Gastroesophageal sphincter (tissue), 4 donors: ENCODE measurements at regions not wholly inside any gene's neighbourhood (a gene's known extent, or its start where the extent isn't known, plus 50 kb on each side); places are given as distances from the start of the nearest gene placed in this dataset.

Experiments used
- ATAC-seq: fragments of 150-250 bp; one replicate; pipeline ENCODE4 v1.9.1; 2016; ENCODE audit warnings: mild to moderate bottlenecking, moderate library complexity
- H3K27ac ChIP-seq, 4 donors: fragments of 200-600 bp; sonication (generic) in 3 of 4; 1 replicate in 3 of 4; 2 replicates in 1 of 4; pipeline ENCODE4 v1.5.1; 2016 to 2019
- H3K27me3 ChIP-seq: fragments of 200-600 bp; sonication (generic); one replicate; pipeline ENCODE4 v1.5.1; 2019
- H3K36me3 ChIP-seq, 2 donors: fragments of 200-600 bp; sonication (generic); one replicate each; pipeline ENCODE4 v1.5.1; 2019; ENCODE audit warnings: control low read depth in 1 of 2
- H3K4me1 ChIP-seq, 3 donors: fragments of 200-600 bp; sonication (generic); 1 replicate in 2 of 3; 2 replicates in 1 of 3; pipeline ENCODE4 v1.5.1; 2016 to 2019; ENCODE audit warnings: control low read depth in 2 of 3
- H3K4me3 ChIP-seq, 2 donors: fragments of 200-600 bp; sonication (generic); one replicate each; pipeline ENCODE4 v1.5.1; 2019; ENCODE audit warnings: mild to moderate bottlenecking in 1 of 2, moderate library complexity in 1 of 2
- H3K9me3 ChIP-seq, 3 donors: fragments of 200-600 bp; sonication (generic); one replicate each; pipeline ENCODE4 v1.5.1; 2017 to 2019; ENCODE audit warnings: control low read depth in 2 of 3
- CTCF ChIP-seq, 4 experiments: fragments of 200-600 bp in 2 of 4; fragments of 450-650 bp in 2 of 4; sonication (generic) in 1 of 4; IDR thresholded peaks; one replicate each; pipeline ENCODE4 v1.5.1; 2017 to 2019; ENCODE audit warnings: antibody characterized with exemption in 4 of 4, mild to moderate bottlenecking in 2 of 4, moderate library complexity in 2 of 4
- EP300 ChIP-seq: sonication (generic); formaldehyde crosslinking; IDR thresholded peaks from one replicate; pipeline ENCODE4 v1.6.1; 2017; ENCODE audit warnings: antibody characterized with exemption, mild to moderate bottlenecking
- POLR2A ChIP-seq, 2 donors: fragments of 450-650 bp; IDR thresholded peaks; one replicate each; pipeline ENCODE4 v1.6.1; 2017; ENCODE audit warnings: antibody characterized with exemption in 2 of 2, mild to moderate bottlenecking in 2 of 2, moderate library complexity in 1 of 2
- POLR2AphosphoS5 ChIP-seq: sonication (generic); formaldehyde crosslinking; IDR thresholded peaks from one replicate; pipeline ENCODE4 v1.6.1; 2017; ENCODE audit warnings: antibody characterized with exemption
- WGBS, 2 donors: methylation state at CpG; one replicate each; pipeline ENCODE4 v1.1.5; 2018; ENCODE audit warnings: low coverage in 1 of 2; 5-methylcytosine and 5-hydroxymethylcytosine counted together

GRCh38 chr9:120198027-120198426 lies 381.9 kb downstream of the CDK5RAP2 start:
- Histone ChIP-seq H3K27ac (no peak overlapping the region), H3K27me3 (peaks cover 4% of the 10 kb centered on the region), H3K4me1 (no peaks in the 10 kb centered on the region), H3K4me3 (no peak overlapping the region), H3K36me3 (no peaks in the 10 kb centered on the region), H3K9me3 (no peaks in the 10 kb centered on the region)
- WGBS, 2 donors, result 42 to 60% methylated on average over 1 to 3 of the region's 3 CpGs
- ATAC-seq, result no peak
- TF ChIP-seq CTCF (IDR thresholded peaks at IDR 0.05) (no peak), POLR2A (IDR thresholded peaks at IDR 0.05) (no peak), POLR2AphosphoS5 (no peak), EP300 (no peak)

GRCh38 chr9:120197605-120198004 lies 382.4 kb downstream of the CDK5RAP2 start:
- no peak overlapping the region for H3K4me3 ChIP-seq
- H3K36me3 ChIP-seq, result no peaks in the 10 kb centered on the region
- peaks cover 4% of the 10 kb centered on the region for H3K27me3 ChIP-seq
- ATAC-seq, result no peak
- no peaks in the 10 kb centered on the region for H3K9me3 ChIP-seq
- WGBS, 2 donors, result 34 to 59% methylated on average over 7 to 9 of the region's 12 CpGs
- no peak overlapping the region for H3K27ac ChIP-seq
- TF ChIP-seq EP300 (no peak), CTCF (IDR thresholded peaks at IDR 0.05) (no peak)
- no peaks in the 10 kb centered on the region for H3K4me1 ChIP-seq

- ATAC-seq, result no peak
- Histone ChIP-seq H3K4me1 (no peaks in the 10 kb centered on the region), H3K4me3 (no peak overlapping the region), H3K27ac (no peak overlapping the region), H3K27me3 (no peaks in the 10 kb centered on the region), H3K9me3 (no peaks in the 10 kb centered on the region), H3K36me3 (no peaks in the 10 kb centered on the region)
- WGBS, 2 donors, result 59 to 72% methylated on average over 3 of the region's 3 CpGs
- TF ChIP-seq POLR2A (IDR thresholded peaks at IDR 0.05) (no peak), POLR2AphosphoS5 (no peak), CTCF (IDR thresholded peaks at IDR 0.05) (no peak), EP300 (no peak)
Observed at GRCh38 chr9:120191141-120191540, 388.8 kb downstream of the CDK5RAP2 start.

- ATAC-seq, result no peak
Observed at GRCh38 chr9:120187758-120188157, 392.2 kb downstream of the CDK5RAP2 start.

More at GRCh38 chr9:120187758-120188157, 392.2 kb downstream of the CDK5RAP2 start:
- Histone ChIP-seq H3K36me3 (no peaks in the 10 kb centered on the region), H3K4me3 (no peak overlapping the region), H3K27me3 (no peaks in the 10 kb centered on the region), H3K9me3 (peaks cover 0 to 5% (median 0%) of the 10 kb centered on the region in 3 donors), H3K27ac (no peak overlapping the region), H3K4me1 (no peaks in the 10 kb centered on the region)
- no peak for TF ChIP-seq POLR2AphosphoS5
- no peak for TF ChIP-seq EP300
- TF ChIP-seq POLR2A (IDR thresholded peaks at IDR 0.05), result no peak
- no peak for TF ChIP-seq CTCF (IDR thresholded peaks at IDR 0.05)
- 47 to 56% methylated on average over 8 of the region's 8 CpGs for WGBS, 2 donors
